GM19023 (cell line): ENCODE measurements at regions not wholly inside any gene's neighbourhood (a gene's known extent, or its start where the extent isn't known, plus 50 kb on each side); places are given as distances from the start of the nearest gene placed in this dataset.
A peak's percentile ranks its signal among the peaks of the same experiment; 100 is the strongest.

Source experiments
- ATAC-seq: cut with Tn5 transposase; IDR thresholded peaks from one replicate; pipeline ENCODE4 v1.9.1; 2021; ENCODE audit warnings: mild to moderate bottlenecking, moderate library complexity; ENCODE audit not compliant: unreplicated experiment

DNA sequence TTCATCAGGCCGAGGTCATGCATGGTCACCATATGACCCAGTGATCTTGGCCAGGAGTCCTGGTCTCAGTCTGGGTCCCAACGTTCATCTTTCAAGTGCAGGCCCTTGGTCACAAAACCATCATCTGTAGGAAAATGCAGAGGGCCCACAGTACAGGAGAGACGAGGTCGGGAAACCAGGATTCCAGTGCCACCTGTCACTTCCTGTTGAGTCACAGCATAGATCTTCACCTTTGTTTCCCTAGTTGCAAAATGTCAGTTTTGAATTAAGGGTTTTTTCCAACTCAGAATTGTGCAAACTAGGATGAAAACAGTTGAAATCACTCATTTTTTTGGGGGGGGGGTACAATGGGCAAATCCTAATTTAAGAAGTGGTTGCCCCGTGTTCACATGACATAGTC lies 162.2 kb downstream of the INSIG2 start:
- ATAC-seq: no peak

DNA sequence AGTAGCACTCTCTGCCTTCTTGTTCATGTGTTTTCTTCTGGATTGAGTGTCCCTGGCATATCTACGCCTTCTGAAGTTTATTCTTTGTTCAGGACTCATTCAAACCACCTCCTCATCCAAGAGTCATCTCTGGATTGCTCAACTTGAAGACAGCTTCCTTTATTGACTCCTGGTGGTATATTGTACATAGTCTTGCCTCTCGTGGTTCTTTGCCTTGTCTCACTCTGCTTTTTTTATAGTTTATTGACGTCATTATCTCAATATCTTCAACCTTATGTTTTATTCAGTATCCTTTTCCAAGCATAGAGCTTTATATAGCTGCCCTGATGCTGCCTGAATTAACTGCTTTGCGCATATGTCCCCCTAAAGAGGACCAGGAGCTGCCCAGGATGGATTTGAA lies 161.7 kb downstream of the INSIG2 start:
- peak; percentile 30 for ATAC-seq

DNA sequence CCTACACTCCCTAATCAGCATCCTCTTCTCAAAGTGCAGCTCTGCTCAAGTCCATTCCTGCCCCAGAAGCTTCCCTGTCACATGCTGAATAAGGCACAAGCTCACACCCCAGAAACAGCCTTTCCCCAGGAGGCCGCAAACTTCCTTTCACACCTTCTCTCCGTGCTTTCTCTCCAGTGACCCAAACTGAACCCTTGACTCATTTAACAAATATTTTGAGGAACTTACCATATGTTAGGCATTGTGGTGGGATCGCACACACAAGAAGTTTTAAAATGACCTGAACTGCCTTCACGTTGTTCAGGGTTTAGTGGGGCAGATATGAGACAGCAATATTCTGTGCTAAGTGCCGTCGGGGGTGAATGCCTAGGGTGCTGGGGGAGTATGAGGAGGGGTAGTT lies 161.3 kb downstream of the INSIG2 start:
- peak; percentile 85 for ATAC-seq

DNA sequence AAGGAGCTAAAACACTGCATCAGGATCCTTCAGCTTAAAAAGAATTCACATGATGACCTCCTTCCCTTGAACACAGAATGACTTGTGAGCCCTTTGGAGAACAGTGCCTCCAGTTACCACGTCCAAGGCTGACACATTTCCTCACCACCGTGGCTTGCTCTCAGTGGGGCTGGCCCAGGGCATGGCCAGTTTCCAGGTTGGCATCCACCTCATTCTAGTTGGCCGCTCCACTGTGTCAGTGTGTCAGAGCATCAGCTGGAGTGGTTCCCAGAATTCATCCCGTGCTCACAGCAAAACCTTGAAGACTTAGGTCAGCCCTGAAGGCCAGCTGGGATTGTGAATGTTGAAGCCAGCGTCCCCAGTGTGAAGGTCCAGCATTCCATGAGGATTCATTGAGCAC lies 158.5 kb downstream of the INSIG2 start:
- ATAC-seq: no peak

DNA sequence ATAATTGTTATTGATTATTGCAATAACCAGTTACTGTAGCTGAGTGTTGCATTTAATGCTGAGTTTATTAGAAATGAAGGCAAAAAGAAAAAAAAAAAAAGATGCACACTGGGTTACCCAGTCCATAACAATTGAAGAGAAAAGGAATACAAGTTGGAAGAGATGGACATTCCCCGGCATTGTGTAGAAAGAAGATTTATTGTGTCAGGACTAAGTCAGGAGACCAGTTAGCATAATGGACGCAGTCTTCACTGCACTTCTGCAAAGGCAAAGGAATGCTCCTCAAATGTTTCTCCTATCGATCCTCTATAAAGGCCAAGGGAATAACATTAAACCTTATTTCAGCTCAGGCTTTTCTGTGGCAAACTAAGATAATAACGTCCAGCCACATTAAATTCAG lies 157.8 kb downstream of the INSIG2 start:
- no peak for ATAC-seq

DNA sequence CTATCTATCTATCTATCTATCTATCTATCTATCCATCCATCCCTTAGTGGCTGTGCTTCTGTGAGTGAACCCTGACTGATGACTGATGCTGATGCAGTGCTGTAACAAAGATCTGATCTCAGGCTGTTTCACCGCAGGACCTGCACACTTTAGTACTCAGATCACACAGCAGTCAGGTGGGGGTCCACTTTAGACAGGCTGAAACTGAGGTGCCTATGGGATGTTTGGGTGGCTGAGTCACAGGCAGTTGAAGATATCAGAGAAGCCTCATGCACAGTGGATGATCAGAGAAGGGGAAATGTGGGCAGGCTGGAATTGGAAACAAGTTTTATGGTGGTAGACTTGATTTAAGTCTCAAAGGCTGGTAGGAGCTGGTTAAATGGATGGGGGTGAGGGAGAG lies 156.4 kb downstream of the INSIG2 start:
- ATAC-seq: no peak

DNA sequence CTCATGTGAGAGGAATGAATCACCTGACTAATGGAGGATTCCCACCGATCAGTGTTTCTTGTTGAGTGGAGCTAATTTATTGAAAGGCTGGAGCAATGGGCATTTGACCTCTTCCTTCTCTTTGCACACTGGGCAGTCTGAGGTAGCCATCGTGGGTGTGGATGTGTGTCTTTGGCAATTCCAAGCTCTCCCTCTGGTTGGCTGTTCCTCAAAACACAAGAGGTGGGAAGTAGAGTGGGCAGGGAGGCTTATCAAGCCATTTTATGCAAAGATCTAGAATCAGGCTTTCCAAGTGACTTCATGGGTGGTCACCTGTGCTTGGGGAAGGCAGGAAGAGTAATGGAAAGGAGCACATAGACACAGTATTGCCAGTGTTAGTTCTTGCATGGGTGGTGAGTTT lies 154.8 kb downstream of the INSIG2 start:
- ATAC-seq: no peak

DNA sequence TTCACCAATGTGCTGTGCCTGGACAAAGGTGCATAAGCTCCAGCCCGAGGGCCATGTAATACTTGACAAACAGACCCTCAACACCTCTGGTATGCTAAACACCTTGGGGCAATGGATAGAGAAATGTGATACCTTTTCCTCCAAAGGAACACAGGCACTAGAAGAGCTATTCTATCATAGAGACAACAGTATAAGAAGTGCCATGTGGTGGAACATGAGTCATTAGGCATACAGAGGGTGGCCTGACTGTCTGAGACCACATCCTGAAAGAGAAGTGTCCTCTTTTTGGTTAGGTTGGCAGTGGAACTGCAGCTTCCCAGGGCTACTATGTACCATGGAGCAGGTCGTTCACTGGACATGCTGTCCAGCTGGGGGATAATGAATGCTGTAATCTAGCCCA lies 153.9 kb downstream of the INSIG2 start:
- ATAC-seq: no peak

DNA sequence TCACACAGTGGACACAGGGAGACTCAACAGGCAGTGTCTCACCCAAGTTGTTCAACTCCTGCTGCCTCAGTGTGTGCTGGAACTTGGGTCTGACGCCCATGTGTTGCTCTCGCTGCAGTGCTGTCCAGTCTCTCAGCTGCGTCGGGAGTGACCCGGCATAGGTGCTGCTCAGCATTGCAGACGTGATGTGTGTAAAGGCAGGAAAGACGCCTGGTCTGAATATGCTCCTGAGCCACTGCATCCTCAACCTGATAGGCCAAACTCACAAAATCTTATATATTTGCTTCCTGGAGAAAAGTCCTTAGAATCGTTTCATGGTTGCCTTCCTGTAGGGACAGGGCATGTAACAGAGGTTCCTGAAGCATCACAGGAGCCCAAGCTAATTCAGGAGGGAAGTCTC lies 152.9 kb downstream of the INSIG2 start:
- ATAC-seq: no peak

DNA sequence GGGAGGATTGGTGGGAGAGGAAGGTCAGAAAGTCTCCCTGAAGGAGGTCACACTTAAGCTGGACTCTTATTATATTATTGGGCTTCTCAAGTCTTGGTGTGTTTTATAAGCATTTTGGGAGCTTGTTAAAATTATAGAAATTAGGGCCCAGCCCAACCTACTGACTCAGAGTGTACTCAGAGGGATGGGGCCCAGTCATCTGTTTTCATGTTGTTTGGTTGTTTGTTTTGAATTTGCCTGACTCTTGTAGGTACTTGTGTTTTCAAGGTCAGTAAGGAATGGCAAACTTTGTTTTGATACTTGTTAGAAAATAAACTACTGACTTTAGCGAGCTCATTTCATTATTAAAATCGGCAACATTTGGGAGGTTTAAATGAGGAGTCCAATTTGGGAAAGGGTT lies 152.0 kb downstream of the INSIG2 start:
- no peak for ATAC-seq

DNA sequence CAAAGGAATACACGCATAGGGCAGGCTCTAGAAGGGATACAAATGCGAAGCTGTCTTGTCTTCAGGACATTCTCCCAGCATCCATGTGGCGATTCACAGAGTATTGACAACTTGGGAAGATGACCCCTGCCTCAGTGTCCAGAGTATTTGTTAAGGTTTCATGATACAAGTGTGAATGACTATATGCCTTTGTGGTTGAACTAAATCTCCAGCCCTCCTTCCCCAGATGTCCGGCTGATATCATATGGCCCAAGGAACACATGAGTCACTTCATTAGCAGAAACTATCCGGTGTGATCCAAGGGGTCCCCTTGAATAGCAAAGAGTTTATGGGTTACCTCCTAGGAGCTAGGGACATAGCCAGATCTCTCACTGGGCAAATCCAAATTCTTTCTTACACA lies 151.0 kb downstream of the INSIG2 start:
- ATAC-seq: no peak

DNA sequence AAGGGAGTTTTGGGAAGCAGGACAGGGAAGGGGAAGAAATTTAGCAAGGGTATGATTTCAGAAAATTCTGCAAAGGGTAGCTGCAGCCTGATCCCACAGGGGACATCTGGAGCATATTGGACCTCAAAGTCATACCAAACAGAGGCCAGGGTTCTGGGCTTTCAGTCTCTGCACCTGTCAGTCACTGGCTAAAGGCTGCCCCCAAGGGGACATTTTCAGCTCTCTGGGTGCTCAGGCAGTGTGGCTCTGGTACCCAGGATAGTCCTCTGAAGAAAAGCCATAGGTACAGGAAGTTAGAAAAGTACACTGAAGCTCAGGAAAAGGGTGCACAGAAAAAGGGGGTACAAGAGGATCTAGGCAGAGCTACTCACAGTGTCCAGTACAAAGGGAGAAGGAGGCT lies 149.2 kb downstream of the INSIG2 start:
- ATAC-seq: no peak

DNA sequence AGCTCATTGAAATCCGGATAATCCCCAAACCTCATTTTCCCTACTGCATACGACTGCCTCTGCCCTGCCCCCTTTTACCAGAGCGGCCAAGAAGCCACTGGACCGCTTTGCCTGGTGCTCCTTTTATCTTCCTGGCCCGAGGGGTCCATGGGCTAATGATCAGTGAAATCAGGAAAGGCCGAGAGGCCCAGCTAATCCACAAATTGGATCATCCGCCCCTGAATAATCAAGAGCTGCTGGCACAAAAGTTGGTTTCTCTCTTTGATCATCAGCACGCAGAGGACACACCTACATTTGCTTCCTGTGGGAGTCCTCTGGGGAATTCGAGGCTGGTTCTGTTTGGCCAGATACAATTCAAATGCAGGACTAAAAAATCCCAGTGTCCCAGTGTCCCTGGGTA lies 144.5 kb downstream of the INSIG2 start:
- no peak for ATAC-seq

DNA sequence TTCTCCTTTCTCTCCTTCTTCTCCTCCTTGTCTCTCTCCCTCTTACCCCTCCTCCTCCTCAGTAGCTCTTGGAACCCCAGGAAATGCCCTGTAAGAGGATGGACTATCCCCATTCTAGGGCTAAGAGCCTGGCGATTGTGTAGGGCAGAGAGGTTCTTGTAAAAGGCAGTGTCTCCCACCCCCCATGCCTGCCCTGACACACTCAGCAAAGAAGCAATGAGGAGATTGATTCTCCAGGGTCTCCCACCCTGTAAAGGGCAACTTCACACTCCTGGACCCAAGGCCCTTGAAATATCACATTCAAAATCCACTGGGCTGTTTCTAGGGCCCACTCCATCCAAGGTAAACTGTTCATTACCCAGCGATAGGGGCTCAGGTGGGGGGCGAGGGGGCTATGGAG lies 144.1 kb downstream of the INSIG2 start:
- ATAC-seq: no peak

DNA sequence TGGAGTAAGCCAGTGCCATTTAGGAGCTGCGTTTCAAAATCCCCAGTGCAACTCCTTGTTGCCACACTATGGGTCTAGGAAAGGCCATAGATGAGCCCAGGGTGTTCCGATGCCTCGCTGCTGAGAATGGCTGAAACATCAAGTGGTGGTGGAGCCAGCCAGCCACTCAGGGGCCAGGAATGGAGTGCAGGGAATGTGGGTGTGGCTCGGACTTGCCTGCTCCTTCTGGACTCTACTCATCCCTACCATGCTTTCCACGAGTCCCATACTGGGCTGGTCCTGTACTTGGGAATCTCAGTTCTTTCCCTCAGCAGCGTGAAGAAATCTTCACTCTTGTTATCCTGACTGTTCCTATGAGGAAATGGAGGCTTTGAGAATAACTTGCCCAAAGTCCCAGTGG lies 143.5 kb downstream of the INSIG2 start:
- no peak for ATAC-seq

DNA sequence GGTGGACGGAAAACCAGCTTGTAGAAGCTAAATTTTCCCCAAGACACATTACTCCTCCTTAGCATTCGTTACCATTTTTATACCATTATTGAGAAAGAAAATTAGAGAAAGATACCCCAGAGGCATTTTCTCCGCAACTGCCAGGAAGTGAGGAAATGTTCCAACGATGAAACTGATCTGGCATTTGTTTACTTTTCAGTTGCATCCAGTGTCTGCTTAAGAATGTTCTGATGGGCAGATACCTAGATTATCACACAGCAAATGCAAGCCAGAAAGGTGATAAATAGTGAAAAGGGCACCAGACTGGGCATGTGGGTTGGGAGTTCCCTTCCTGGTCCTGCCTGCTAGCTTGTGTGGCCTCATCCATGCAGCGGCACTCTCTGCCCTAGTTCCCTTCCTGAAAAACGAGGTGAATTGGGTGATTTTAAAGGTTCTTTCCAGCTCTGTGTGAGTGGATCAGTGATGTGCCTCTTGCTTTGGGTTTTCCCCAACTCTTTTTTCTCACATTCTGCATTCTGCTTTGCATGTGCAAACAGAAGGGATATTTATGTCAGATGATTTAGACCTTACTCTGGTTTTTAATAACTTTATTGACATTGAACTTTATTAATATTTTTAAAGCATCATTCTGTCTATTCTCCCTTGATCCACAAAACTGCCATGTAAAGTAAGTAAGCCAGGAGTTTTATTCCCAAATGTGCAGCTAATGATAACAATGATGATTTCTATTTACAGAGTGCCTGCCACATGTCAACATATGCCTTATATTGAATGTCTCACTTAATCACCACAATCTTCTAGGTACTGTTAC lies 139.6 kb downstream of the INSIG2 start:
- no peak for ATAC-seq

DNA sequence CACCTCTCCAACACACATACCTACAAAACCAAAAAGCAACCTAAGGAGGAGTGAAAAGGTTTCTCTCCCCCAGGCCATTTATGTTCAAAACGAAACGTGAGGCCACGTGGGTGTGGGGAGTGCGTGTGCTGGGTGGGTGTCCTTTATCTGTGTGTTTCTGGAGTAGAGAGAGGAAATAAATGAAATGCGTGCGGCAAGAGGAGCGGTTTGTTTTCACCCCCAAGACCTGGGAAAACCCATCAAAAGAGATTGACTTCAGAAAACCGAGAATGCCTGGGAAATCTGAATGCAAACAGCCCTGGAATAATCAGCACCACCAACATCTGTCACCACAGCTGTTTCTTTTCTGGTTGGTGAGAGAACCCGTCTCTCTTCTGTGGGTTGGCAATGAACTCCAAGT lies 137.4 kb downstream of the INSIG2 start:
- ATAC-seq: no peak

DNA sequence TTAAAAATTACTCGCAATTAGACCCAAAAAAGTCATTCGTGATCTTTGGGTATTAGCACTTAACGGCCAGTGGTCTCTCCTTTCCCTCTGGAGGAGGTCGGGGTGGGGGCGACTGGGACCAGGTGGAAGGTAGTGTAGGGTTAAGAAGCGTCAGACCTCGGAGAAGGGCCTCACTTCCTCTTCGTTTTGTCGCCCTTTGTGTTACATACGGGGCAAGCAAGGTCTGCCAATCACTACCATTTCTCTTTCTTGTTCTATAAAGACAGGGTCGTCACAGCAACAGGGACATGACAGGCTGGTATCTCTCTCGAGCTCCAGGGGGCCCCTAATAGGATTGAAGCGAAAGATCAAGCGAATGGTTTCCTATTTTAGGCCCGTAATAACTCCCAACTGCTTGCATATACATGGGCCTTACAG lies 136.6 kb downstream of the INSIG2 start:
- no peak for ATAC-seq

DNA sequence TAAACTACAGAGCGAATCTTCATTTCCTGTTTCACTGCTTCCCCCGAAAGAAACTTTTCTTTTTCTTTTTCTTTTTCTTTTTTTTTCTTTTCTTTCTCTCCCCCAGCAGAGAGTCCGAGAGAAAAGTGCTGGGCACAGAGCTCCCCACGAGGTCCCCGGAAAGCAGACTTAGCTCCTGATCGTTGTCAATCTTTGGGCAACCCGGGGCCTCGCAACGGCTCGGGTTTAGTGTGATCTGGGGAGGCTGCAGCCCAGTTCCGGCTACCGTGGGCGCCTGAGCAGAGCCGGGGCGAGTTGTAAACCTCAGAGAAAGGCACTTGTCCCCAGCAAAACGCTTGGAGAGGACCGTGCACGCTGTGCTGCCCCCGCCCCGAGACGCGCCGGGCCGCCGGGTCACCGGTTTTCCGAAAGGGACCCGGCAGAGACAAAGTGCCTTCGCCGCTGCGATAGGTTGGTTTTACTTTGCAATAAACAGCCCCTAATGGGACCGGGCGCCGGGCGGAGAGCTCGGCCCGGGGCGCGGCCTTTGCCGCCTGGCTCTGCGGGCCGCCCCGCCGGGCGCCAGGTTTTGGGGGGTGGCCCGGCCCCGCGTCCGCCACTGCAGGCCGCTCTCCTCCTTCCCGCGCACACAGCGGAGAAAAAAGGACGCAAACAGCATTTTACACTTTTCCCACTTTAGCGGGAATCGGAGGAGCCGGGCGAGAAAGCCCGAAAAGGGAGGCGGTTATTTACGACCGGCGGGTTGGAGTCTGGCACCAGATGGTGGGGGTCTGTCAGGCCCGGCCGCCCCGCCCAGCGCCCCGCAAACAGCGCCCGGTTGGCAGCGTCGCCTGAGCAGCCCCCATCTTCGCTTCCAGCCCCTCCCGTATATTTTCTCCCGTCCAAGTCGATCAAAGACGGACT lies 136.0 kb downstream of the INSIG2 start:
- peak; percentile 57 for ATAC-seq

DNA sequence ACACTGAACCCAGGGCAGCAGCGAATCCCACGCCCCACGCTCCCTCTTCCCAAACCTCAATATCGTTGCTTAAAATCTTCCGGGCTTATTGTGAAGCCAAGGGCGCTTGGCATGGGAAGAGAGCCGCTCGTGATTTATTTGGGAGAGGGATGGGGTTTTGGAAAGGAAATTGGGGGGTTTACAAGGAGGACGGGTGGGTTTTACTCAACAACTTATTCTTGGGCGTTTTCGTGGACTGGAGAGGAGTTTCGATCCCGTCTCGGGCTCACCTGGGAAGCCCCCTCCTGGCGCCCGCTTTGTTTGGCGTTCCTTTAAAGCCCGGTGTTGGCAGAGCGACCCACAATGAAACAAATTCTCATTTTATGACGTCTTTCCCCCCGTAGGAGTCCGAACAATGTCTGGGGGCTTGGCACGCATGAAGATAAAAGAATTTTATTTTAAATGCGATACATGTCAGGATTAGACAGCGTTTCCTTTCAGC lies 135.3 kb downstream of the INSIG2 start:
- peak; percentile 9 for ATAC-seq

DNA sequence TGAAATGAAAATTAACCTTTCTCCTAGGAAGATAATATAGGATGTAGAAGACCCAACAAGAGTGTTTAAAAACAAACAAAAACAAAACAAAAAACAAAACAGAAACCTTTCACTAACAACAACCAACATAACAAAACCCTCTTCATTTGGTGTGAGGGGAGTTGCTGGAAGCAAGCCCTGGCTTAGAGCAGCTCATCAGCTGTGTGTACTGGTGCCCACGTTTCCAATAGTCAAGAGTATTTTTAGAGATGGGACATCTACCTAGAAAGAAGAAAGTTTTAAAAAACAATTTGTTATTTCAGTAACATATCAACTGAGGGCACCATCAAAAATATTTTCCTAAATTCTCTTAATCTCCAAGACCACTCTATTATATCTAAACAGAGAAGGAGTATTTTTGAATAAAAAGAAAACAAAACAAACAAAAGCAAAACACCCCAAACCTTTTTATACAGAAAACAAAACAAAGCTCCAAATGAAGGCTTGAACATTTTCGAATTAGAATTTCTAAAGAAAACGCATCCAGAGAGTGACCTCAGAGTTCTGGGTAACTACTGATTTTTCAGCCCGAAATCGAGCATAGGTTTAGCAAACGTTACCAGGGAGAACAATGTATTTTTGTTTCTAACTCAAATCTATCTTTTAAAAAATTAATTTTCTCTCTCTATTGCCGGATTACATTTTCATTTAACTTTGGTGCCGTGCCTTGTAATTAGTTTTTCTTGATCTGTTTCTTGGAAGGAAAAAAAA lies 134.6 kb downstream of the INSIG2 start:
- no peak for ATAC-seq
